HG03060 (cell line): ENCODE measurements at regions not wholly inside any gene's neighbourhood (a gene's known extent, or its start where the extent isn't known, plus 50 kb on each side); places are given as distances from the start of the nearest gene placed in this dataset.

Source experiments
- ATAC-seq: cut with Tn5 transposase; IDR thresholded peaks from one replicate; pipeline ENCODE4 v1.9.1; 2021; ENCODE audit warnings: low read depth, moderate number of reproducible peaks; ENCODE audit not compliant: unreplicated experiment

GRCh38 chr6:23389386-23389785 is 736.6 kb upstream of the NRSN1 start:
- ATAC-seq = no peak

- no peak for ATAC-seq
Observed at GRCh38 chr6:23390221-23390620, 735.8 kb upstream of the NRSN1 start.

GRCh38 chr6:23394681-23395080 is 731.3 kb upstream of the NRSN1 start:
- no peak for ATAC-seq

- ATAC-seq = no peak
Observed at GRCh38 chr6:23395381-23395780, 730.6 kb upstream of the NRSN1 start.

- ATAC-seq = no peak
Observed at GRCh38 chr6:23396949-23397348, 729.1 kb upstream of the NRSN1 start.

- ATAC-seq = no peak
Observed at GRCh38 chr6:23403460-23403859, 722.6 kb upstream of the NRSN1 start.

- ATAC-seq = no peak
Observed at GRCh38 chr6:23409531-23409930, 716.5 kb upstream of the NRSN1 start.

- no peak for ATAC-seq
Observed at GRCh38 chr6:23410439-23410838, 715.6 kb upstream of the NRSN1 start.

- ATAC-seq = no peak
Observed at GRCh38 chr6:23412770-23413169, 713.2 kb upstream of the NRSN1 start.

- no peak for ATAC-seq
Observed at GRCh38 chr6:23413327-23414050, 712.5 kb upstream of the NRSN1 start.

GRCh38 chr6:23414051-23414445 is 712.0 kb upstream of the NRSN1 start:
- no peak for ATAC-seq

- ATAC-seq = no peak
Observed at GRCh38 chr6:23414922-23415321, 711.1 kb upstream of the NRSN1 start.

GRCh38 chr6:23415819-23416427 is 710.1 kb upstream of the NRSN1 start:
- ATAC-seq = no peak

GRCh38 chr6:23417133-23417532 is 708.9 kb upstream of the NRSN1 start:
- ATAC-seq = no peak

- ATAC-seq = no peak
Observed at GRCh38 chr6:23418095-23418494, 707.9 kb upstream of the NRSN1 start.

GRCh38 chr6:23419046-23419445 is 707.0 kb upstream of the NRSN1 start:
- ATAC-seq = no peak

- no peak for ATAC-seq
Observed at GRCh38 chr6:23420659-23421350, 705.2 kb upstream of the NRSN1 start.

- no peak for ATAC-seq
Observed at GRCh38 chr6:23424584-23424983, 701.4 kb upstream of the NRSN1 start.

- ATAC-seq = no peak
Observed at GRCh38 chr6:23435126-23435525, 690.9 kb upstream of the NRSN1 start.

- no peak for ATAC-seq
Observed at GRCh38 chr6:23435798-23436197, 690.2 kb upstream of the NRSN1 start.

- ATAC-seq = no peak
Observed at GRCh38 chr6:23441808-23442461, 684.1 kb upstream of the NRSN1 start.
